Stimulated activated CD8-positive, alpha-beta memory T cell treated with anti-CD3 and anti-CD28 coated beads, Interleukin-7, amount 100 ng/mL, for 24 hours (primary cell): ENCODE measurements at regions not wholly inside any gene's neighbourhood (a gene's known extent, or its start where the extent isn't known, plus 50 kb on each side); places are given as distances from the start of the nearest gene placed in this dataset.

Source experiments
- DNase-seq: peaks from one replicate; pipeline ENCODE4 v3.0.0-alpha.2; 2020; ENCODE audit warnings: low read depth

DNA sequence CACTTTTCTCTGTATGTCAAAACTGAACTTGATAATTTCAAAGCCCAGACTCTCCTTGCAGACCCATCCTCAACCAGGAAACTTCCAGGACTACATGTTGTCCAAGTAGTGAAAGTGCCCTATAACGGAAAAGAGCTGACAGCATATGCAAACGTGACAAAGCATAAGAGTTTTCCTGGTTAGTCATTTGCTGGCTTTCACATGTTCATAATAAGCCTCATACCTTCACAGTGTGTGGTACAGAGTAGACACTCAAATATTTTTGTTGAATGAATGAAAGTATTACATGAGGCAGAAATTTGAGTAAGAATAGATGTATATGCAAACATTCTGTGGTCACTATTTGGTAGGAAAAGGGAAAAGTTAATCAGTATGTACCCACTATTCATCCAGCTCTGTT lies 473.3 kb downstream of the MRPL39 start:
- no peak for DNase-seq

DNA sequence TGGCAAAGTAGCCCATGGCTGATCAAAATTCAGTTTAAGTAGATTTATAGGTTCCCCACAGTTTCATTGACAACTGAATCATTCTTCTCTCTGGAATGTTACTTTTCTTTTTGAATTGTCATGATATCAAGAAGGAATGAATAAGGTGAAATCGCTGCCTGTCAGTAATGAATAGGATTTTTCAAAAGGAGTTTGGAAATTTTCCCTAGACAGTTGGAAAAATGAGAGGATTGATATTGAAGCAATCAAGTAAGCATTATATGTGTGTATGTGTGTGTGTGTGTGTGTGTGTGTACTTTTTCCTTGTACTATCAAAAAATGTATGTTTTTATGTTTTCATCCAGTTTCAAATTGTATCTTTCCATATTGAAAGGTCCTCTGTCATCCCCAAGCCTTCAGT lies 479.5 kb downstream of the MRPL39 start:
- DNase-seq = no peak

DNA sequence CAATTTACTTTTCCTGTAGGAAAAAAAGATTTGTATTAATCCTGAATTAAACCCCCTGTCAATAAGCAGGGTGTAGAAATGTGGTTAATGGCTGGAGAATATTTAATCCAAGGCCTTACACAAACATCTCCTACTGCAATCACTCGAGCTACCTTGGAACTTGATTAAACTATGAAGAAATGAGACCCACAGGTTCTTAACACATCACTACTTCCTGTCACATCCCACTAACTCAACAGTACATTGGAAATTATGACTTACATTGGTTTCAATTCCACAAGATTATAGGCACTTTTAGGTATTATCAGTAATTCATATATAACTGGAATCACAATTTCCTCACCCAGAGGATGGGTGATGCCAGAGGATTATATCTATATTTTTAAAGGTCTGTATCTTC lies 480.3 kb downstream of the MRPL39 start:
- no peak for DNase-seq

DNA sequence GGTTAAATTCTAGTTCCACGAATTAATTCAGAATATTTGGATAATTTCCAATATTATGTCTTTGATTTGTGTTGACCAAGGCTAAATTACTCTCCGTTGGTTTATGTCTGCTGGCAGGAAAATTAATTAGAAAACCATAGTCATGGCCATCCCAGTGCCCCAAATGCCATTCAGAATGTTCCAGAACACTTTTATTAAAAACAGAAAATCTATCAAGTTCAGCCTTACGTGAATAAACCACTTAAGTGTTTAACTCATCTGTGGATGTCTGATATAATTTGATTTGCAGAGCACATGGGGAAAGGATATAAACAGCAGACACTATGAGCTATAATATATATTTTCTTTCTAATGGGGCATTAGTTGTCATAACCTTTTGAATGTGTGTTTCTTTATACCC lies 480.7 kb downstream of the MRPL39 start:
- no peak for DNase-seq

DNA sequence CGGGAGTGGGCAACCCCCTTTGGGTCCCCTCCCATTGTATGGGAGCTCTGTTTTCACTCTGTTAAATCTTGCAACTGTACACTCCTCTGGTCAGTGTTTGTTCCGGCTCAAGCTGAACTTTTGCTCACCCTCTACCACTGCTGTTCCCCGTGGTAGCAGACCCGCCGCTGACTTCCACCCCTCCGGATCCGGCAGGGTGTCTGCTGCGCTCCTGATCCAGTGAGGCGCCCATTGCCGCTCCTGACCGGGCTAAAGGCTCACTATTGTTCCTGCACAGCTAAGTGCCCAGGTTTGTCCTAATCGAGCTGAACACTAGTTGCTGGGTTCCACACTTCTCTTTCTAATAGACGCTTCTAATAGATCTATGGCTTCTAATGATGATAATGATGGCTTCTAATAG lies 488.6 kb downstream of the MRPL39 start:
- no peak for DNase-seq

DNA sequence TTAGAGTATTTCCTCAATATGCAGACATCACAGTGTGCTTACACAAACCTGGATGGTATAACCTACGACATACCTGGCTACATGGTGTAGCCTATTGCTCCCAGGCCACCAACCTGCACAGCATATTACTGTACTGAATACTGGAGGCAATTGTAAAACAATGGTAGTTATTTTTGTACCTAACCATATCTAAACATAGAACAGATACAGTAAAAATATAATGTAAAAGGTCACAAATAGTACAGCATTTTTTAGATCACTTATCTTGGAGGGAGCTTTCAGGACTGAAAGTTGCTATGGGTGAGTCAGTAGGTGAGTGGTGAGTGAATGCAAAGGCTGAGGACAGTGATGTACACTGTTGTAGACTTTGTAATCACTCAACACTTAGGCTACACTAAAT lies 492.3 kb downstream of the MRPL39 start:
- no peak for DNase-seq

DNA sequence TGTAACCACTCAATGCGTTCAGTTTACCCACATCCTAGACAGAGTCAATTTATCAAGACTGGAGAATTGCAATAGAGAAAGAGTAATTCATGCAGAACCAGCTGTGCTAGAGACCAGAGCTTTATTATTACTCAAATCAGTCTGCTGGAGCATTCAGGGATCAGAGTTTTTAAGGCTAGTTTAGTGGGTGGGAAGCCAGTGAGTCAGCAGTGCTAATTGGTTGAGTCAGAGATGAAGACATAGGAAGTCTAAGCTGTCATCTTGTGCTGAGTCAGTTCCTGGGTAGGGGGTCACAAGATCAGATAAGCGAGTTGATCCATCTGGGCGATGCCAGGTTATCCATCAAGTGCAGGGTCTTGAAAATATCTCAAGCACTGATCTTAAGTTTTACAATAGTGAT lies 499.6 kb downstream of the MRPL39 start:
- no peak for DNase-seq

DNA sequence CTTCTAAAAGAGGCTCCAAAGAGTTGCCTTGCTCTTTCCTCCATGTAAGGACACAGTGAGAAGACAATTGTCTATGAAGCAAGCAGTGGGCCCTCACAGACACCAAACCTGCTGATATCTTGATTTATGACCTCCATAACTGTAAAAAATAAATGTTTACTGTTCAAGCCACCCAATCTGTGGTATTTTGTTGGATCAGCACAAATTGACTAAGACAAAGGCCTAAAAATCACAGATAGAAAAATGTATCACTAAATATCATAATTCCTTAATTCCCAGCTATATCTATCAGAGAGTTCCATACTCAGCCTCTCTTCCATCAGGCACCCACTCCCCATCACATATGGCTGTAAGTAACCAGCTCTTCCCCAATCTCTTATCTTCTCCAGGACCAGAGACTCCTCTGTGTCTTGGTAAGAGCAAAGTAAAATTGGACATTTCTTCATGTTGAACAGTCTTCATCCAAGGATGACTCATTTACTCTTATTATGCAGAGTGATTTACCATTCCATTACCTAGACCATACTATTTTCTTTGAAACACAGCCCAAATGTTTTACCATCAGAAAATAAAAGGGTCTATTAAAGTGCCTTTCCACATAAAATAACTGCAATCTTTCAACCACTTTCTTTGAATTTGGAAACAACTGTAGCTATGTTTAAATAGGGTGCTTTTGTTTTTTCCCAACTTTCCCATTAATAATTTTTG lies 503.6 kb downstream of the MRPL39 start:
- DNase-seq = no peak

DNA sequence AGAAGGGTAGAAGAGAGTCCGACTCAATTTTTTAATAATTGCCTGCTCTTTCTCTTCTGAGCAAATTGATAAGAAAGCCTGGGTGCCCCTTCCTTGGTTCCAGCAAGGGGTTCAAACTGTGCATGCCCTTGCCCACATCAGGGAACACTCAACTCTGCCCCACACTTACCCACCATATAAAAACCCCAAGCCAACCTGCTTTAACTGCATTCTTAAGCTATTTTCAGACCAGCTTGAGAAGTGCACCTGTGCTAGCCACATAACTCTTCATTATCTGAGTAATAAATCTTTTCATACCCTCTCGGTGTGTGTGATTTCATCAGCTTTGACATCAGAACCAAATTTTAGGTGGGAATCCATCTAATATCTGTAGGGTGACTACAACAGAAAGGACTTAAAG lies 509.6 kb downstream of the MRPL39 start:
- no peak for DNase-seq

DNA sequence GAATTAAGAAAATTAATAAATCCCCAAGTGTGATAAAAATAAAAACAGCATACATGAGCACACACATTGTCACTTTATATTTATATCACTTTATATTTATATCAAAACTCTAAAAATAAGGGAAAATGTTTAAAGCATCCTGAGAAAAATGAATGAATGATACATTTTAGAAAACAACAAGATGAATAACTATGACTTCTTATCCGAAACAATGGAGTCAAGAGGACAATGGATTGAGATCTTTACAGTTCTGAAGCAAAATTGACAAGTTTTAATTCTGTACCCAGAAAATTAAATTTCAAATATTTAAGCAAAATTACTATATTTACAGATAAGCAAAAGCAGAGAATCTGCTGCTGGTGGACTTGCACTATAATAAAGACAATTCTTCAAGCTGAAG lies 512.6 kb downstream of the MRPL39 start:
- DNase-seq = no peak

DNA sequence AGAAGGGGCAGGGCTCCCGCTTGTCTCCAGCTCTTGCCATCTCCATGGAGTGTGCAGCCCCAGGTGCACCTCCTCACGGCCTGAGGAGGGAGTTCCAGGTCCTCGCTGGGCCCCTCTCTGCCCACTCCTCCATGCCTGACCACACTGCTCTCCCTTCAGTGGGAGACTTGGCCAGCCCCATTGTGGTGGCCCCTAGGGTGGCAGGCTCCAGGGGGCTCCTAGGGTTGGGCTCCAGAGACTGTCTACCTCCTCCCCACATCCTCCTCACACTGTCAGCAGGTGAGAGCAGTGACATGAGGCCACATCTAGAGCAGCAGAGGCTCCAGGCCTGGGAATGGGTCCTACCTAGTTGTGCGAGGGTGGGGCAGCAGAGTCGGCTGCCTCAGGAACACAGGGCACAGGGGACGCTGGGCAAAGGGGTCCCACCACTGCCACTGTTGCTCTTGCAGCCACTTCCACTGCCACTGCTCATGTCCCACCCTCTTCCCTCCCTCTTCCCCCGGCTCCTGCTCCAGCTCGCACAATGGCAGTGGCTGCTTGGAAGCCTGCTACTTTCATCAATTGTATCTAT lies 514.8 kb downstream of the MRPL39 start:
- no peak for DNase-seq

DNA sequence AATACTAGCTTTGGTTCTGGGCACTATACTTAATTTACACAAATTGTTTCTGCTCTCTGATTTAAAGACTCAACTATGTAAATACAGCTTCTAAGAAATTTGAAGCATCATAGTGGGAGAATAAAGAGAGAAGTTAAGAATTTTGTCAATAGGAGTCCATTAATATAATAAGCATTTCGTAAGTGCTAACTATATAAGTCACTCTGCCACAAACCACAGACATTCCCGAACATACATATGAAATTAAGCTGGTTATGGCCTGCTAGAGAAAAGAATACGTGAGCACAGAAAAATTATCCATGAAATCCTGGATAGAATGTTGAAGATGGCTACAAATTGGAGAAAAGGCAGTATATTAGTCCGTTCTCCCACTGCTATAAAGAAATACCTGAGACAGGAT lies 526.2 kb downstream of the MRPL39 start:
- DNase-seq = no peak

DNA sequence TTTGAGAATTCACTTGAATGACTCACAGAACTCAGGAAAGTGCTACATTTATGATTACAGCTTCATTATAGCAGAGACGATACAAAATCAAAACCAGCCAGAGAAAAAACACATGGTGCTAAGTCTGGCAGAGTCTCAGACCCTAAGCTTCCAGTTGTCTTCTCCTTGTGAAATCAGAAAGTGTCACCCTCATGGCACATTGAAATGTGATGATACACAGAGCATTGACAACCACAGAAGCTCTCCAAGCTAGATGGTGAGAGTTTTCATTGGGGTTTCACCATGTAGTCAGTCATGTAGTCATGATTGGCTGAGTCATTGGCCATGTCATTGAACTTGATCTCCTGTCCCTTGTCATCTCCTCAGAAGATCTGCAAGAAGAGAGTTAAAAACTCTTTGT lies 526.6 kb downstream of the MRPL39 start:
- DNase-seq = no peak

DNA sequence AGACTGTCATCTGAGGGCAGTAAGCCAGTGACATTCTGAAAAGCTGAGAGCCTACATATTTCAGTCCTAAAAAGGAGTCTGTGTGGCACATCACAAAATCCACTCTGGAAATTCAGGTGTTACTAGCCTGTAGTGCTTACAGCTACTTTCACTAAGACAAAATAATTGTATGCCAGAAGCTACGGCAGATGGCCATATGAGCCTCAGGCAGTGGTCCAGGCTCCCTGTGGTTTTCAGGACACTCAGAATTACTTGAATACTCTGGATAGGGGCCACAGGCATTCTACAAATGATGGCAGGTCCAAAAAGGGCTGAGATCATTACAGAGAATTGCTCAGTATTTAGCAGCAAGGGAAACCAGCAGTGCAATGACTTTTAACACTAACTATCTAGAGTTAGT lies 527.1 kb downstream of the MRPL39 start:
- no peak for DNase-seq

DNA sequence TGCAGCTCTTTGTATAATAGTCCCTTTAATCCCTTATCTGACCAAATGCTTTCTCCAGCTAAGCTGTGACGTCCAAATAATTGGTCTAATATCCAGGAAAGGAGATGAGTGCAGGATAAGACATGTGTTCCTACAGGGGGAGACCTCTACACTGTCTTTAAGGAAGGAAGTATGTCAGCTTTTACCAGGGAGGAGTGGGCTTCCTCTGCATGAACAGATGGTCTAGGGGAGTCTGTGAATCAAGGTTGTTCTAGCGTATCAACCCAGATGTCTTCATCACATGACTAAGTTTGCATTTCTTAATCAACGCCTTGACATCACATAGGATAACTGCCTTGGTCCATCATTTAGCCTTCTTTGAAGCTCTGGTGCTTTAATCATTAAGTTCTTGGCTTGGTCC lies 528.2 kb downstream of the MRPL39 start:
- no peak for DNase-seq

DNA sequence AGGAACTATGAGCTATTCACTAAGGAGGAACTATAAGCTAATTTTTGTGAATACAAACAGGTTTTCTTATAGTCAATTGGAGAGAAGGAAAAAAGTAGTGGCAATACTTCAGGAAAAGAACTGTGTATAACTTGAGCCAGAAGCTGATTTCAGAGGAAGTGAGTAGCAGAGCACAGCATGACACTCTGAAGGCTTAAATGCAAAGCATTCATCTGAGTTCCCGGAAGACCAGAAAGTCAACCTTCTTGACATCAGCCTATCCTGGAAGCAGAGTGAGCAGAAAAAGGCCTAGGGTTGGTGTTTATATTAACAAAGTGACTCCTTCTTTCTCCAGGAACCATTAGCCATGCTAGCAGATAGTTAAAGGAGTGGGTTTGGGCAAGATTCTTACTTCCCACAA lies 545.2 kb downstream of the MRPL39 start:
- DNase-seq = no peak

DNA sequence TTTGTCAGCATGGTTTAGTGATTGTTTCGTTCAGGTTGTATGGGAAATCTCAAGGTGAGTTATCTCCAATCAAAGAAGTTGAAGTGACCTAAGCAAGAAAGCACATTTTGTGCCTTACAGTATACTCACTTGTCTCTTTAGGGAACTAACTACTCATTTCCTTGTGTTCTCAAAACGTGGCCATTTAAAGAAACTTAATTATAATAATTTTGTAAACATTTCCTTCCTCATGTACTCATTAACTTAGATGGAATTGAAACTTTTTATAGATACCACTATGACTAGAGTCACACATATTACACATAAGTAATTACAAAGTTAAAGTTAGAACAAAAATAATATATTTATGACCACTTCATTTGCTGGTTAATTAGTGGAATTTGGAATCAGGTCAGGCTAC lies 552.6 kb downstream of the MRPL39 start:
- no peak for DNase-seq

DNA sequence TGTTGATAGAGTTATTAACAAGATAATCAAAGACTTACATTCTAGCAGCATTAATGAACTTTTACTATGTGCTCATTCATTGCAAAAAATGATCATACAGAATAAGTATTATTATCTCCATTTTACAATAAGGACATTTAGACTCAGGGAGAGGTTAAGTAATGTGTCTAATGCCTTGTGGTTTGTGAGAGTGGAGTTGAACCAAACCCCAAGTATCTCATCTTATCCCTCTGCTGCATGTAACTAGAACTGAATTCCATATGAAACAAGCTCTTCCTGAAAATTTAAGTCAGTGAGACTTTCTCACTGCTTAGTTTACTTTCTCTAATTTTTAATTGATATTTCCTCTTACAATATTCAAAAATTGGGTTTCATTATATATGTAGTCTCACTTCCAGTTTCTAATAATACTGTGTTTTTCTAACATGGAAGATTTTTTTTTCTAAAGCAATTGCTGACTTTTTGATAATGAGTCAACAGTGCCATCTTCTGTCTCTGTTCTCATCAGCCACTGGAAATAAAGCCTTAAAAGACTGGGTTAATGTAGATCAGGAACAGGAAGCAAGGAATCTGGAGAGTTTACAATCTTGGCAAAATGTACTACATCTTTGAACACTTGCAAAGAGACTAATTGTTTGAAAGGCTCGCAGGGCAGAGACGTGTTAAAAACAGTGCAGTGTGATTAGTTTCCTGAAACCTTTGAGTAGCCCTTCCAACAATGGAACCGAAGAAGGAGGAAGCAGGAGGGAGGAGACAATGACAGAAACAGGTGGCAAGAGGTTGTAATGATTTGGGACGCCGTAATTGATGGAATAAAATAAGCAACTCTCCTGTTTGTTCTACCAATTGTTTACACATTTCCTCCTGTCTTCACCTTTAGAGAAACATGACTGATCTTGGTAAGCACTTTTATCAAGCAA lies 567.6 kb downstream of the MRPL39 start:
- no peak for DNase-seq

DNA sequence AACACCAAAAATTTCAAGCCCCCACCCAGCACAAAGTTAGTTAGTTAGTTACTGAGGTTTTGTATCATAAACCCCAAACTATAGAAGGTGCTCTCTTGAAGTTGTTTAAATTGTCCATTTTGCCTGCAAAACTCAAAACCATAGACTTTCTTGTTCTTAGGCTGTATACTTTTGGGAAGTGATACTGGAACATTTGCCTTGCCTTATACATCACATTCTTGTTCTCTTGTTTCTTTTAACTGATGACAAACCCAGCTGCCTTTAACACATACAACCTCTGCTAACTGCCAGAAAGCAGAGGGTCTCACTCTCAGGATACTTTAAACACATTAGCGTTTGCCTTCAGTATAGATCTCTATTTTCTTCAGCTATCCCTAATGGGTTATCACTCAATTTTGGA lies 570.5 kb downstream of the MRPL39 start:
- no peak for DNase-seq

DNA sequence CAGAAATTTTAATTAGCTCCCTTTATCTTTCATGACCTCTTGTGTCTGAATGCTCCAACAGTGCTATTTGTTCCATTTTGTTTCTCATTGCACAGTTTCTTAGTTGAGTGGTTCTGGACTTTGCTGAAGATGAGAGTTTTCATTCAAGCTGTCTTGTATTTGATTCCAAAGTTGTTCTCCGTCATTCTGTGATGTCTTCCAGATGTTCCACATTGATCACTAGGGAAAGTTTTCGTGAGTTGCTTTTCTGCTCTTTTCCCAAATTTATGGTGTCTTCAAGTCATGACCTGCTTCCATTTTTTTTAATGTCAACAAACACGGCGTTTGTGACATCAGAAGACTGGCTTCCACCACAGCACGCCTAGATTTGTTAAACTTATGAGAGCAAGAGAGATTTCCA lies 575.5 kb downstream of the MRPL39 start:
- no peak for DNase-seq

DNA sequence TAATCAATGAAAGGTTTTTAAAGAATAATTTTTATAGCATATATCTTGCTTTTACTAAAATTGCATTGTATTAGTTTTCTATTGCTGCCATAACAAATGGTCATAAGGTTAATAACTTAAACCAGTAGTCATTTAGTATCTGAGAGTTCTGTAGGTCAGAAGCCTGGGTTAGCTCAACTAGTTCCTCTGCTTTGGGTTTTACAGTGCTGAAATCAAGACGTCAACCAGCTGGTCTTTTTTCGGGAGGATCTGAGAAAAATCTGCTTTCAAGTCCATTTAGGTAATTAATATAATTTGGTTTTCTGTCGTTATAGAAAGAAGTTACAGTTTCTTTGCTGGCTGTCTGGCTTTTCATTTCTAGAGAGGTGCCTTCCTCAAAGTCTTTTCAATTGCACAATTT lies 577.7 kb downstream of the MRPL39 start:
- no peak for DNase-seq

DNA sequence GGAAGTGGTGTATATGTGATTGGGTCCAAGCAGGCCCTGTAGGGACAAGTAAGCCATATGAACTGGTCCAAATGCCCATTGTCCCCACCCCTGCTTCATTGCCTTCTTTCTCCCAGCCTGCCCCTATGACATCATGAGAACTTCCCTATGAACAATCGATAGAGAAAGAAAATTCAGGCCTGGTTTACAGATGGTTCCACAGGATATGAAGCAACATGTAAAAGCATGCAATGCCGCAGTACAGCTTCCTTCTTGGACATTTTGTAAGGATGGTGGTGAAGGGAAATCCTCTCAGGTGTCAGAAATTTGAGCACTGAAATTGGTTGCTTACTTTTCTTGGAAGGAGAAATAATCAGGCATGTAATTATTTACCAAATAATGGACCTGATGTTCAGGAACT lies 581.7 kb downstream of the MRPL39 start:
- DNase-seq = no peak

DNA sequence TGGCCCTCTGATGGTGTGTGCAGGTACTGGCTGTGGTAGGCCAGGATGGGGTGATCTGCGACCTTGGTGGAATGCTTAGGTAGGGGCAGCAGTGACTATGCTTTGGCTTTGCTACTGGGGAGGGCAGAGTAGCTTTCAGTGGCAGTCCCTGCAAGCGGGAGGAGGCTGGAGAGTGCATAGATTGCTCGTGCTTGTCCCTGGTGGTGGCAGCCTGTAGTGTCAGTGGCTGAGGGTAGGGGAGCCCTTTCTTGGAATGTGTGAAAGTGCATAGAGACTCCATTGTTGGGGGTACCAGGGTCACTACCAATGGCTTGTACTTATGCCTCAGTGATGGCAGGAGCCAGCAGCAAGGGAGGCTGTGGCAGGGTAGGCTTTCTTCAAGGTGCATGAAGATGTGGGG lies 582.6 kb downstream of the MRPL39 start:
- no peak for DNase-seq
